RWPE1 (cell line): ENCODE measurements at regions not wholly inside any gene's neighbourhood (a gene's known extent, or its start where the extent isn't known, plus 50 kb on each side); places are given as distances from the start of the nearest gene placed in this dataset.

ENCODE experiments used
- CTCF ChIA-PET: fragments of 350-600 bp; sonication (Branson Sonifier 250); formaldehyde crosslinking; extraction: SDS; loops from one replicate; lab custom pipeline; 2021; lab: Yijun Ruan, JAX
- POLR2A ChIA-PET: fragments of 400-600 bp; formaldehyde crosslinking; extraction: SDS; loops from one replicate; lab custom pipeline; 2020; ENCODE audit warnings: antibody characterized with exemption; ENCODE audit not compliant: low non-redundant PET; lab: Yijun Ruan, JAX
- DNase-seq: peaks from one replicate; pipeline ENCODE4 v3.0.0; 2012; ENCODE audit warnings: low spot score
- H3K27ac ChIP-seq: fragments of 450-650 bp; 2 replicates; pipeline ENCODE4 v1.5.1; 2017
- TF ChIP-seq, protein P1 (sequence below): fragments of 450-650 bp; conservative IDR thresholded peaks from 2 replicates; pipeline ENCODE4 v1.5.1; 2017; ENCODE audit warnings: low read depth, mild to moderate bottlenecking

DNA sequence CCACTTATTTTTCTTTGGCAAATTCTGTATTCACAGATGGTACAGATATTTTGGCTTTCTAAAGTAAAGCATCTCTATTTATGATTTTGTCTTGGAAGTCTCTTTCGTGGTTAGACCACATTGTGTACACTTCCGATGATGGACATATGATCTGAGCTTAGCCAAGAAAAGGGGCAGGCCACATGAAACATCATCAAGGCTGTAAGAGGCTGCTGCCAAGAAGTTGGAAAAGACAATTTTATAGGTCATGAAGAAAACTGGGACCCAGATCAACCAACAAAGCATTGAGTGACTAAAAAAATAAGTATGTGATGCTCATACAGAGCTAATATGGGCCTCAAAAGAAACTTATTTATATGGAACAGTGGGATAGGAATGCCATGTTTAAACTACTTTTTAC, 266.4 kb downstream of the HAO1 start:
- no peak overlapping the region for H3K27ac ChIP-seq
- no peak for DNase-seq
- TF ChIP-seq, protein P1, sequence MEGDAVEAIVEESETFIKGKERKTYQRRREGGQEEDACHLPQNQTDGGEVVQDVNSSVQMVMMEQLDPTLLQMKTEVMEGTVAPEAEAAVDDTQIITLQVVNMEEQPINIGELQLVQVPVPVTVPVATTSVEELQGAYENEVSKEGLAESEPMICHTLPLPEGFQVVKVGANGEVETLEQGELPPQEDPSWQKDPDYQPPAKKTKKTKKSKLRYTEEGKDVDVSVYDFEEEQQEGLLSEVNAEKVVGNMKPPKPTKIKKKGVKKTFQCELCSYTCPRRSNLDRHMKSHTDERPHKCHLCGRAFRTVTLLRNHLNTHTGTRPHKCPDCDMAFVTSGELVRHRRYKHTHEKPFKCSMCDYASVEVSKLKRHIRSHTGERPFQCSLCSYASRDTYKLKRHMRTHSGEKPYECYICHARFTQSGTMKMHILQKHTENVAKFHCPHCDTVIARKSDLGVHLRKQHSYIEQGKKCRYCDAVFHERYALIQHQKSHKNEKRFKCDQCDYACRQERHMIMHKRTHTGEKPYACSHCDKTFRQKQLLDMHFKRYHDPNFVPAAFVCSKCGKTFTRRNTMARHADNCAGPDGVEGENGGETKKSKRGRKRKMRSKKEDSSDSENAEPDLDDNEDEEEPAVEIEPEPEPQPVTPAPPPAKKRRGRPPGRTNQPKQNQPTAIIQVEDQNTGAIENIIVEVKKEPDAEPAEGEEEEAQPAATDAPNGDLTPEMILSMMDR, result no peak
- CTCF ChIA-PET, result interaction anchor here (0.7 kb wide), 1 partner anchor 1379 kb away, joined by 4 read pairs; no protein-coding TSS in a partner anchor
- POLR2A ChIA-PET, result no interaction called here

DNA sequence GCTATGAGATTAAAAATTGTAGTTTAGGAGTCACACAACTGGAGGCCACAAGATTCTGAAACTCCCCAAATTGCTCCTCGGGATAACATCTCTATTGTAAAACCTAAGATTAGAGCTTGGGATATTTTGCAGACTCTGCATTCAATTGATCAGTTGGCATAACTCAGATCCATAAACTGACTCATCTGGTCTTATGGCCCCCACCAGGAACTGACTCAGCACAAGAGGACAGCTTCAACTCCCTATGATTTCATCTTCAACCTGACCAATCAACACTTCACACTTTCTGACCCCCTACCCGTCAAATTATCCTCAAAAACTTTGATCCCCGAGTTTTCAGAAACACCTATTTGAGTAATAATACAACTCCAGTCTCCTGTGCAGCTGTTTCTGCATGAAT, 257.3 kb downstream of the HAO1 start:
- TF ChIP-seq, protein P1, result no peak
- POLR2A ChIA-PET, result no interaction called here
- no peak for DNase-seq
- CTCF ChIA-PET, result no interaction called here
- no peak overlapping the region for H3K27ac ChIP-seq

DNA sequence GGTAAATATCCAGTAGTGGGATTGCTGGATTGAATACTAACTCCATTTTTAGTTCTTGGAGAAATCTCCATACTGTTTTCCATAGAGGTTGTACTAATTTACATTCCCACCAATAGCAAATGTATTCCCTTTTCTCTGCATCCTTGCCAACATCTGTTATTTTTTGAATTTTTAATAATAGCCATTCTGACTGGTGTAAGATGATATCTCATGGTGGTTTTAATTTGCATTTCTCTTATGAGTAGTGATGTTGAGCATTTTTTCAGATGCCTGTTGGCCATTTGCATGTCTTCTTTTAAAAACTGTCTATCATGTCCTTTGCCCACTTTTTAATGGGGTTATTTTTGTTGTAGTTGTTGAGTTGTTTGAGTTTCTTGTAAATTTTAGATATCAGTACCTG, 253.2 kb downstream of the HAO1 start:
- TF ChIP-seq, protein P1, result no peak
- CTCF ChIA-PET, result no interaction called here
- POLR2A ChIA-PET, result no interaction called here
- no peak overlapping the region for H3K27ac ChIP-seq
- DNase-seq, result no peak

DNA sequence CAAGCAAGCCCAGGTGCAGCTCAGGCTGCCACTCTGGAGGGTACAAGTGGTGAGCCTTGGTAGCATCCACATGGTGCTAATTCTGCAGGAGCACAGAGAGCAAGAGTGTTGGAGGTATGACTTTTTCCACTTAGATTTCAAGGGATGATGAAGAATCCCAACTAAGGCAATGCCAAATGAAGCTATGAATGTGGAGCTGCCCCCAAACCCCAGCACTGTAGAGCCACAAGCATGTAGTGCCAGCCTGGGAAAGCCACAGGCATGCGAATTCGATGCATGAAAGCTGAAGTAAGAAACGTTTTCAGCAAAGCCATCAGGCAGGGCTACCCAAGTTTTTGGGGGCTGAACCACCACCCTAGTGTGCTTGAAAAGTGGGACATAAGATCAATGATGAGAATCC, 251.1 kb downstream of the HAO1 start:
- POLR2A ChIA-PET, result no interaction called here
- TF ChIP-seq, protein P1, result no peak
- no peak for DNase-seq
- no peak overlapping the region for H3K27ac ChIP-seq
- CTCF ChIA-PET, result no interaction called here

DNA sequence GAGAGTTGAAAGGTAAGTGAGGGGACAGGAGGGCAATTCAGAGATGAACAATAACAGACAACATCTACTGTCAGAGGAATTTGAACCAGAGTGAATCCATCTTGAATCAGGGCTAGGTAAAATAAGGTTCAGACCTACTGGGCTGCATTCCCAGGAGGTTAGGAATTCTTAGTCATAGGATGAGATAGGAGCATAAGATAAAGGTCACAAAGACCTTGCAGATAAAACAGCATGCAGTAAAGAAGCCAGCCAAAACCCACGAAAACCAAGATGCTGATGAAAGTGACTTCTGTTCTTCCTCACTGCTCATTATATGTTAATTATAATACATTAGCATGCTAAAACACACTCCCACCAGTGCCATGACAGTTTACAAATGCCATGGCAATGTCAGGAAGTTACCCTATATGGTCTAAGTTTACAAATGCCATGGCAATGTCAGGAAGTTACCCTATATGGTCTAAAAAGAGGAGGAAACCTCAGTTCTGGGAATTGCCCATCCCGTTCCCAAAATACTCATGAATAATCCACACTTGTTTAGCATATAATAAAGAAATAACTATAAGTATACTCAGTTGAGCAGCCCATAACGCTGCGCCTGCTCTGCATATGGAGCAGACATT, 248.5 kb downstream of the HAO1 start:
- DNase-seq, result no peak
- CTCF ChIA-PET, result interaction anchor here (0.6 kb wide), 1 partner anchor 192 kb away, joined by 3 read pairs; no protein-coding TSS in a partner anchor
- POLR2A ChIA-PET, result no interaction called here
- TF ChIP-seq, protein P1, result no peak
- H3K27ac ChIP-seq, result no peak overlapping the region

DNA sequence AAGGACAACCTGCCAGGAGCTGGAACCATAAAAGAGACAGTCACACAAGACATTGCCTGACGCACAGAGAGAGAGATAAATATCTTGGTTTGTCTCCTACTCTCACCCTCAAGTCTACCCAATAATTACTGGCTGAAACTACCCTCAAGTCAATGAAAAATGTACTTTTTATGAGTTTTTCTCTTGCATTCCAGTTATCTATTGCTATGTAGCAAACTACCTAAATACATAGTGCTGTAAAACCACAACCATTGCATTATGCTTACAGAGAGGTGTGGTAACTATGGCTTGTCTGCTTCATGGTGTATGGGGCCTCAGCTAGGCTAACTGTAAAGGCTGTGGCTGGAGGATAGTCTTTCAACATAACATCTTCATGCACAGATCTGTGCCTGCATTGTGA, 247.8 kb downstream of the HAO1 start:
- H3K27ac ChIP-seq, result no peak overlapping the region
- CTCF ChIA-PET, result no interaction called here
- no peak for DNase-seq
- POLR2A ChIA-PET, result no interaction called here
- TF ChIP-seq, protein P1, result no peak
